IMR-90 (cell line): ENCODE measurements at regions not wholly inside any gene's neighbourhood (a gene's known extent, or its start where the extent isn't known, plus 50 kb on each side); places are given as distances from the start of the nearest gene placed in this dataset.

ENCODE experiments used
- ATAC-seq: fragments of 200-7000 bp; cut with Tn5 transposase; 2 replicates; pipeline ENCODE4 v1.9.1; 2020; ENCODE audit warnings: low read depth, mild to moderate bottlenecking, moderate library complexity
- BruUV-seq: library from RNA; stranded (reverse); fragments of 400-500 nt; replicated peaks from 2 replicates; lab custom pipeline; 2021; lab: Mats Ljungman, UMichigan
- CTCF ChIA-PET: fragments of 300-600 bp; formaldehyde crosslinking; extraction: SDS; loops from one replicate; lab custom pipeline; 2021; ENCODE audit warnings: antibody characterized with exemption; lab: Yijun Ruan, JAX
- POLR2A ChIA-PET: fragments of 300-600 bp; sonication (Branson Sonifier 250); formaldehyde crosslinking; loops from one replicate; lab custom pipeline; 2022; ENCODE audit warnings: antibody characterized with exemption; ENCODE audit not compliant: unreplicated experiment; lab: Charles Lee
- DNase-seq: peaks from one replicate; pipeline ENCODE4 v3.0.0; 2013
- H2AFZ ChIP-seq: replicated peaks from 2 replicates; pipeline ENCODE3; 2013; ENCODE audit warnings: low read length, mild to moderate bottlenecking; ENCODE audit not compliant: poor library complexity
- H2AK5ac ChIP-seq: 2 replicates; pipeline ENCODE4 v1.6.1; 2013; ENCODE audit warnings: low read depth, low read length, inconsistent platforms
- H2AK9ac ChIP-seq: replicated peaks from 2 replicates; pipeline ENCODE3; 2013; ENCODE audit warnings: mild to moderate bottlenecking, low read depth, low read length, moderate library complexity; ENCODE audit not compliant: poor library complexity
- H2BK120ac ChIP-seq: 2 replicates; pipeline ENCODE4 v1.6.1; 2013; ENCODE audit warnings: low read depth, low read length, inconsistent platforms
- H2BK15ac ChIP-seq: 3 replicates; pipeline ENCODE4 v1.6.1; 2013; ENCODE audit warnings: low read depth, low read length, inconsistent platforms
- H2BK20ac ChIP-seq: 2 replicates; pipeline ENCODE4 v1.6.1; 2013; ENCODE audit warnings: low read depth, mild to moderate bottlenecking, inconsistent platforms, low read length, moderate library complexity
- H2BK5ac ChIP-seq: 2 replicates; pipeline ENCODE4 v1.6.1; 2013; ENCODE audit warnings: mild to moderate bottlenecking, low read depth, low read length, inconsistent platforms; ENCODE audit not compliant: poor library complexity, severe bottlenecking
- H3K14ac ChIP-seq: replicated peaks from 2 replicates; pipeline ENCODE4 v1.6.1; 2013; ENCODE audit warnings: low read depth, low read length, inconsistent platforms
- H3K18ac ChIP-seq: 2 replicates; pipeline ENCODE4 v1.6.1; 2013; ENCODE audit warnings: low read depth, low read length, control low read depth
- H3K23ac ChIP-seq: 2 replicates; pipeline ENCODE4 v1.6.1; 2013; ENCODE audit warnings: low read depth, low read length, inconsistent platforms
- H3K27ac ChIP-seq: 2 replicates; pipeline ENCODE4 v1.5.1; 2013; ENCODE audit warnings: mild to moderate bottlenecking, control low read depth, low read length; ENCODE audit not compliant: insufficient read depth
- H3K27me3 ChIP-seq: 2 replicates; pipeline ENCODE4 v1.6.1; 2013; ENCODE audit warnings: low read length; ENCODE audit not compliant: control insufficient read depth, insufficient read depth
- H3K36me3 ChIP-seq: 2 replicates; pipeline ENCODE4 v1.6.1; 2013; ENCODE audit warnings: low read length, mixed read lengths; ENCODE audit not compliant: control insufficient read depth, insufficient read depth
- H3K4ac ChIP-seq: 2 replicates; pipeline ENCODE4 v1.6.1; 2013; ENCODE audit warnings: low read depth, low read length, inconsistent platforms
- H3K4me1 ChIP-seq: 2 replicates; pipeline ENCODE4 v1.6.1; 2013; ENCODE audit warnings: low read length, mixed read lengths; ENCODE audit not compliant: control insufficient read depth, insufficient read depth
- H3K4me2 ChIP-seq: 2 replicates; pipeline ENCODE4 v1.6.1; 2013; ENCODE audit warnings: low read depth, mild to moderate bottlenecking, control low read depth, low read length, moderate library complexity
- H3K4me3 ChIP-seq: 2 replicates; pipeline ENCODE4 v1.5.1; 2013; ENCODE audit warnings: low read depth, mild to moderate bottlenecking, control low read depth, low read length, moderate library complexity; ENCODE audit not compliant: insufficient read depth
- H3K56ac ChIP-seq: 2 replicates; pipeline ENCODE4 v1.6.1; 2013; ENCODE audit warnings: low read length, inconsistent platforms; ENCODE audit not compliant: insufficient read depth; ENCODE audit errors: extremely low read depth
- H3K79me1 ChIP-seq, 2 experiments: 2 replicates each; pipeline ENCODE4 v1.6.1; 2013; ENCODE audit warnings: low read length in 2 of 2, inconsistent platforms in 1 of 2, low read depth in 1 of 2
- H3K9ac ChIP-seq: 2 replicates; pipeline ENCODE4 v1.6.1; 2013; ENCODE audit warnings: low read depth, low read length, control low read depth
- H3K9me1 ChIP-seq: 2 replicates; pipeline ENCODE4 v1.6.1; 2013; ENCODE audit warnings: low read length, inconsistent platforms; ENCODE audit not compliant: insufficient read depth
- H3K9me3 ChIP-seq: 2 replicates; pipeline ENCODE4 v1.6.1; 2013; ENCODE audit warnings: low read length; ENCODE audit not compliant: control insufficient read depth, insufficient read depth
- H4K20me1 ChIP-seq: 2 replicates; pipeline ENCODE4 v1.6.1; 2013; ENCODE audit warnings: low read length, inconsistent platforms; ENCODE audit not compliant: insufficient read depth
- H4K5ac ChIP-seq: 2 replicates; pipeline ENCODE4 v1.6.1; 2013; ENCODE audit warnings: mild to moderate bottlenecking, low read depth, low read length, control low read depth
- H4K8ac ChIP-seq, 2 experiments: 2 replicates each; pipeline ENCODE4 v1.6.1; 2013; ENCODE audit warnings: low read depth in 2 of 2, low read length in 2 of 2, control low read depth in 1 of 2, inconsistent platforms in 1 of 2
- H4K91ac ChIP-seq: 2 replicates; pipeline ENCODE4 v1.6.1; 2013; ENCODE audit warnings: low read depth, low read length, inconsistent platforms; ENCODE audit not compliant: insufficient read depth
- BHLHE40 ChIP-seq: fragments of 150-350 bp; IDR thresholded peaks from 2 replicates; pipeline ENCODE4 v1.6.1; 2016; ENCODE audit warnings: mild to moderate bottlenecking, low read depth, low read length
- CEBPB ChIP-seq: IDR thresholded peaks from 2 replicates; pipeline ENCODE4 v1.6.1; 2012; ENCODE audit warnings: low read depth, low read length, improper control_type of control experiment
- CHD1 ChIP-seq: IDR thresholded peaks from 2 replicates; pipeline ENCODE4 v1.6.1; 2012; ENCODE audit warnings: low read depth, low read length, improper control_type of control experiment
- ELK1 ChIP-seq: fragments of 150-350 bp; IDR thresholded peaks from 2 replicates; pipeline ENCODE4 v1.6.1; 2016; ENCODE audit warnings: low read depth, mild to moderate bottlenecking, low read length, moderate library complexity, borderline replicate concordance
- FOS ChIP-seq: fragments of 150-350 bp; IDR thresholded peaks from 2 replicates; pipeline ENCODE4 v1.6.1; 2016; ENCODE audit warnings: low read depth, low read length
- MAFK ChIP-seq: IDR thresholded peaks from 2 replicates; pipeline ENCODE4 v1.6.1; 2012; ENCODE audit warnings: low read depth, low read length, improper control_type of control experiment
- MAZ ChIP-seq: IDR thresholded peaks from 2 replicates; pipeline ENCODE4 v1.6.1; 2012; ENCODE audit warnings: low read depth, mild to moderate bottlenecking, low read length, improper control_type of control experiment, moderate library complexity, borderline replicate concordance
- MXI1 ChIP-seq: IDR thresholded peaks from 2 replicates; pipeline ENCODE4 v1.6.1; 2012; ENCODE audit warnings: low read depth, mild to moderate bottlenecking, low read length, moderate library complexity, borderline replicate concordance
- NFE2L2 ChIP-seq: fragments of 150-350 bp; IDR thresholded peaks from 2 replicates; pipeline ENCODE4 v1.6.1; 2016; ENCODE audit warnings: low read depth, mild to moderate bottlenecking, low read length
- POLR2A ChIP-seq: IDR thresholded peaks from 2 replicates; pipeline ENCODE4 v1.6.1; 2012; ENCODE audit warnings: mild to moderate bottlenecking, low read depth, low read length
- RAD21 ChIP-seq: IDR thresholded peaks from 2 replicates; pipeline ENCODE4 v1.6.1; 2012; ENCODE audit warnings: low read length, improper control_type of control experiment
- RCOR1 ChIP-seq: IDR thresholded peaks from 2 replicates; pipeline ENCODE4 v1.6.1; 2012; ENCODE audit warnings: mild to moderate bottlenecking, low read length, improper control_type of control experiment; ENCODE audit not compliant: insufficient replicate concordance
- RFX5 ChIP-seq: IDR thresholded peaks from 2 replicates; pipeline ENCODE4 v1.8.0; 2012; ENCODE audit warnings: low read depth, mild to moderate bottlenecking, low read length, moderate library complexity
- SMC3 ChIP-seq: fragments of 150-350 bp; IDR thresholded peaks from 2 replicates; pipeline ENCODE4 v1.6.1; 2016; ENCODE audit warnings: low read depth, mild to moderate bottlenecking, antibody characterized with exemption, low read length, moderate library complexity
- USF2 ChIP-seq: fragments of 150-350 bp; IDR thresholded peaks from 2 replicates; pipeline ENCODE4 v1.6.1; 2017; ENCODE audit warnings: mild to moderate bottlenecking, antibody characterized with exemption, low read length, low read depth
- WGBS, 2 experiments: methylation state at CpG; one replicate each; pipeline versions ENCODE4 v1.1.5 to v1.1.7; 2013; ENCODE audit warnings: missing lambda C conversion rate in 2 of 2; ENCODE audit not compliant: insufficient read length in 1 of 2; ENCODE audit errors: extremely low coverage in 2 of 2; 5-methylcytosine and 5-hydroxymethylcytosine counted together
- dilution Hi-C: fragments of 300-500 bp; cut with HindIII; formaldehyde crosslinking; loops from one replicate; pipeline ENCODE4 v1.14.3; 2018; ENCODE audit warnings: low sequenced_read_pairs; ENCODE audit not compliant: unreplicated experiment
- in situ Hi-C: fragments of 300-500 bp; cut with MboI; formaldehyde crosslinking; loops from 3 replicates; pipeline ENCODE4 v1.14.3; 2019; ENCODE audit warnings: low sequenced_read_pairs, inconsistent platforms, mixed read lengths
- intact Hi-C: fragments of 100-400 bp; cut with micrococcal nuclease; formaldehyde crosslinking; loops from 2 replicates; pipeline ENCODE4 v1.10.0; 2022

- no peak overlapping the region for H3K27ac ChIP-seq
- H2BK120ac ChIP-seq = no peak overlapping the region
- no CpG with 5 or more reads among the region's 3 CpGs for WGBS, 2 experiments
- no peak overlapping the region for H3K23ac ChIP-seq
- H3K9ac ChIP-seq = no peak overlapping the region
- no peak overlapping the region for H4K5ac ChIP-seq
- H2AK9ac ChIP-seq = no peak overlapping the region
- H3K4me1 ChIP-seq = no peaks in the 10 kb centered on the region
- no peak overlapping the region for H2BK5ac ChIP-seq
- H2AFZ ChIP-seq = no peak overlapping the region
- no peaks in the 10 kb centered on the region for H3K27me3 ChIP-seq
- H3K18ac ChIP-seq = no peak overlapping the region
- peaks cover 4% of the 10 kb centered on the region for H3K9me3 ChIP-seq
- no peaks in the 10 kb centered on the region for H3K36me3 ChIP-seq
- ChIA-PET POLR2A (no interaction called here), CTCF (no interaction called here)
- TF ChIP-seq RAD21 = no peak
- no peak for TF ChIP-seq MAFK
- TF ChIP-seq POLR2A = no peak
- TF ChIP-seq RCOR1 = no peak
- TF ChIP-seq FOS = no peak
- TF ChIP-seq ELK1 = no peak
- no peak for TF ChIP-seq MAZ
- no peak for TF ChIP-seq BHLHE40
- TF ChIP-seq MXI1 = no peak
- TF ChIP-seq SMC3 = no peak
- no peak for TF ChIP-seq CHD1
- no peak for TF ChIP-seq USF2
- TF ChIP-seq RFX5 = no peak
- TF ChIP-seq CEBPB = no peak
- no peak for TF ChIP-seq NFE2L2
- dilution Hi-C loops (no loop called here), in situ Hi-C loops (no loop called here), intact Hi-C loops (no loop called here)
- H4K20me1 ChIP-seq = no peaks in the 10 kb centered on the region
- no peak overlapping the region for H3K14ac ChIP-seq
- no peak overlapping the region for H2BK20ac ChIP-seq
- H3K4ac ChIP-seq = no peak overlapping the region
- H3K9me1 ChIP-seq = no peaks in the 10 kb centered on the region
- no peak for DNase-seq
- BruUV-seq = no TSS peak
- no peak overlapping the region for H4K8ac ChIP-seq
- no peak overlapping the region for H3K56ac ChIP-seq
- H2AK5ac ChIP-seq = no peak overlapping the region
- ATAC-seq = no peak
- no peak overlapping the region for H3K4me3 ChIP-seq
- no peak overlapping the region for H2BK15ac ChIP-seq
- H3K4me2 ChIP-seq = no peak overlapping the region
- H3K79me1 ChIP-seq = no peaks in the 10 kb centered on the region
- no peak overlapping the region for H4K91ac ChIP-seq
These were observed 639.6 kb downstream of the CBLN4 start for GRCh38 chr20:55365745-55366144.
